ENCODE measurements at regions not wholly inside any gene's neighbourhood (a gene's known extent, or its start where the extent isn't known, plus 50 kb on each side); places are given as distances from the start of the nearest gene placed in this dataset.
A peak's percentile ranks its signal among the peaks of the same experiment; 100 is the strongest.

DNA sequence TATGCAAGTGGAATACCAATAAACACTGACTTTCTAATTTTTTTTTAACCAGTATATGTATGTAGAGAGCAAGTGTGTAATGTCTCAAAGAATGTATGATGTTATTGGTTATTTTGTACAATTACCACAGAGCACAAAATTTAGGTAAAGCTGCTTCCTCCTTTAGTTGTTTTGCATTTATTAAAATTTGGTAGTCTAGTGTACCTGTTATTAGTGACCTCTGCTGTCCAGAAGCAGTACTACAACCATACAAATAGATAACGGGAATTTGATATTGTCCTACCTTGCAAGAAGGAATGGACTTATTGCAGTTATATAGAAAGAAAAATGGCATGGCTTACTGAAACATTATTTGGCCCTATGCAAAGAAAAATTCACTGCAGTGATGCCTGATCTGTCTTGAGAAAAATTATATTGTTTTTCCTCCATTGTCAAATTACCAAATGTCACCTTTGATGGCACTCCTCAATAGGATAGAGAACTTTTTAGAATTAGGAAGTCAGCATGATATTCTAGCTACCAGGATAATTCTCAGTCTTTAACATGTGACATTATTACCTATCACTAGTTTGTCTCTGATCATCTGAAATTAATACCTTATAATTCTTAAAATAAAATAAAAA lies 153.9 kb upstream of the RMST start:
- no peak overlapping the region for H3K27ac ChIP-seq (ENCODE audit: extremely low read depth, low read depth, low read length)
- H3K9me3 ChIP-seq (ENCODE audit: control insufficient read depth, insufficient read depth, low read depth, low read length) = no peaks in the 10 kb centered on the region
- ChIA-PET POLR2A (no interaction called here), CTCF (interaction anchor here (0.6 to 2.2 kb wide), 18 partner anchors 9 to 731 kb away, joined by 3 to 13 read pairs (median 3); no protein-coding TSS in a partner anchor)
- no peaks in the 10 kb centered on the region for H3K4me1 ChIP-seq (ENCODE audit: control insufficient read depth, insufficient read depth, low read length)
- H3K36me3 ChIP-seq (ENCODE audit: control insufficient read depth in 2 of 2, insufficient read depth in 1 of 2, low read length in 2 of 2) = no peaks in the 10 kb centered on the region
- no peak overlapping the region for H3K4me3 ChIP-seq (ENCODE audit: low read depth, low read length)
- TF ChIP-seq ZNF654 (tag by site-specific recombination; IDR thresholded peaks at IDR 0.05; ENCODE audit: low read depth) (peak; percentile 18), ZNF350 (tag by site-specific recombination; IDR thresholded peaks at IDR 0.05) (no peak)

DNA sequence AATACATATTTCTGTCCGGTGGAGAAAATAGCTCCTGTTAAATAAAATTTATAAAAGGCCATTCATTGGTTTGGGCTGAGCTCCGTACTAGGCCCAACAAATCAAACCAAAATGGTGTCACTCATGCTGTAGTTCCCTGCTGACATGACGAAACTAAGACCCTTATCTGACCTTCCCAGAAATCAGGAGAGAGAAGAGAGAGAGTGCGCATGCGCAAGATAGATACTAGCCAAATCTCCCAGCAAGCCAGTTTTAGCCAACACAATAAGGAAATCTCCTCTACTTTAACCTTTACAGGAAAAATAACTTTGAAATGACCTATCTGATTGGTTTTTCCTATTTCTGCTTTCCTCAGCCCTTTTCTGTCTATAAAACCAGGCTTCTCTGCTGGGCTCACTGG lies 152.7 kb upstream of the RMST start:
- H3K9me3 ChIP-seq (ENCODE audit: control insufficient read depth, insufficient read depth, low read depth, low read length) = no peaks in the 10 kb centered on the region
- POLR2A ChIA-PET = no interaction called here
- no peak overlapping the region for H3K27ac ChIP-seq (ENCODE audit: extremely low read depth, low read depth, low read length)
- no peak overlapping the region for H3K4me3 ChIP-seq (ENCODE audit: low read depth, low read length)
- H3K36me3 ChIP-seq (ENCODE audit: control insufficient read depth in 2 of 2, insufficient read depth in 1 of 2, low read length in 2 of 2) = no peaks in the 10 kb centered on the region
- TF ChIP-seq, protein P1, sequence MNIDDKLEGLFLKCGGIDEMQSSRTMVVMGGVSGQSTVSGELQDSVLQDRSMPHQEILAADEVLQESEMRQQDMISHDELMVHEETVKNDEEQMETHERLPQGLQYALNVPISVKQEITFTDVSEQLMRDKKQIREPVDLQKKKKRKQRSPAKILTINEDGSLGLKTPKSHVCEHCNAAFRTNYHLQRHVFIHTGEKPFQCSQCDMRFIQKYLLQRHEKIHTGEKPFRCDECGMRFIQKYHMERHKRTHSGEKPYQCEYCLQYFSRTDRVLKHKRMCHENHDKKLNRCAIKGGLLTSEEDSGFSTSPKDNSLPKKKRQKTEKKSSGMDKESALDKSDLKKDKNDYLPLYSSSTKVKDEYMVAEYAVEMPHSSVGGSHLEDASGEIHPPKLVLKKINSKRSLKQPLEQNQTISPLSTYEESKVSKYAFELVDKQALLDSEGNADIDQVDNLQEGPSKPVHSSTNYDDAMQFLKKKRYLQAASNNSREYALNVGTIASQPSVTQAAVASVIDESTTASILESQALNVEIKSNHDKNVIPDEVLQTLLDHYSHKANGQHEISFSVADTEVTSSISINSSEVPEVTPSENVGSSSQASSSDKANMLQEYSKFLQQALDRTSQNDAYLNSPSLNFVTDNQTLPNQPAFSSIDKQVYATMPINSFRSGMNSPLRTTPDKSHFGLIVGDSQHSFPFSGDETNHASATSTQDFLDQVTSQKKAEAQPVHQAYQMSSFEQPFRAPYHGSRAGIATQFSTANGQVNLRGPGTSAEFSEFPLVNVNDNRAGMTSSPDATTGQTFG (tag by site-specific recombination; IDR thresholded peaks at IDR 0.05; ENCODE audit: borderline replicate concordance) = no peak
- TF ChIP-seq ZNF248 (tag by site-specific recombination; IDR thresholded peaks at IDR 0.05) (no peak), ZNF174 (tag by site-specific recombination; IDR thresholded peaks at IDR 0.05) (no peak), ZBTB21 (tag by site-specific recombination; IDR thresholded peaks at IDR 0.05) (no peak)
- TF ChIP-seq, protein P2, sequence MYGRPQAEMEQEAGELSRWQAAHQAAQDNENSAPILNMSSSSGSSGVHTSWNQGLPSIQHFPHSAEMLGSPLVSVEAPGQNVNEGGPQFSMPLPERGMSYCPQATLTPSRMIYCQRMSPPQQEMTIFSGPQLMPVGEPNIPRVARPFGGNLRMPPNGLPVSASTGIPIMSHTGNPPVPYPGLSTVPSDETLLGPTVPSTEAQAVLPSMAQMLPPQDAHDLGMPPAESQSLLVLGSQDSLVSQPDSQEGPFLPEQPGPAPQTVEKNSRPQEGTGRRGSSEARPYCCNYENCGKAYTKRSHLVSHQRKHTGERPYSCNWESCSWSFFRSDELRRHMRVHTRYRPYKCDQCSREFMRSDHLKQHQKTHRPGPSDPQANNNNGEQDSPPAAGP (tag by site-specific recombination; IDR thresholded peaks at IDR 0.05) = no peak
- TF ChIP-seq, protein P3, sequence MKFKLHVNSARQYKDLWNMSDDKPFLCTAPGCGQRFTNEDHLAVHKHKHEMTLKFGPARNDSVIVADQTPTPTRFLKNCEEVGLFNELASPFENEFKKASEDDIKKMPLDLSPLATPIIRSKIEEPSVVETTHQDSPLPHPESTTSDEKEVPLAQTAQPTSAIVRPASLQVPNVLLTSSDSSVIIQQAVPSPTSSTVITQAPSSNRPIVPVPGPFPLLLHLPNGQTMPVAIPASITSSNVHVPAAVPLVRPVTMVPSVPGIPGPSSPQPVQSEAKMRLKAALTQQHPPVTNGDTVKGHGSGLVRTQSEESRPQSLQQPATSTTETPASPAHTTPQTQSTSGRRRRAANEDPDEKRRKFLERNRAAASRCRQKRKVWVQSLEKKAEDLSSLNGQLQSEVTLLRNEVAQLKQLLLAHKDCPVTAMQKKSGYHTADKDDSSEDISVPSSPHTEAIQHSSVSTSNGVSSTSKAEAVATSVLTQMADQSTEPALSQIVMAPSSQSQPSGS (tag by site-specific recombination; IDR thresholded peaks at IDR 0.05; ENCODE audit: low read depth) = no peak
- no peaks in the 10 kb centered on the region for H3K4me1 ChIP-seq (ENCODE audit: control insufficient read depth, insufficient read depth, low read length)
- CTCF ChIA-PET = interaction anchor here (0.5 to 2.2 kb wide), 11 partner anchors 9 to 732 kb away, joined by 3 to 13 read pairs (median 3); no protein-coding TSS in a partner anchor

DNA sequence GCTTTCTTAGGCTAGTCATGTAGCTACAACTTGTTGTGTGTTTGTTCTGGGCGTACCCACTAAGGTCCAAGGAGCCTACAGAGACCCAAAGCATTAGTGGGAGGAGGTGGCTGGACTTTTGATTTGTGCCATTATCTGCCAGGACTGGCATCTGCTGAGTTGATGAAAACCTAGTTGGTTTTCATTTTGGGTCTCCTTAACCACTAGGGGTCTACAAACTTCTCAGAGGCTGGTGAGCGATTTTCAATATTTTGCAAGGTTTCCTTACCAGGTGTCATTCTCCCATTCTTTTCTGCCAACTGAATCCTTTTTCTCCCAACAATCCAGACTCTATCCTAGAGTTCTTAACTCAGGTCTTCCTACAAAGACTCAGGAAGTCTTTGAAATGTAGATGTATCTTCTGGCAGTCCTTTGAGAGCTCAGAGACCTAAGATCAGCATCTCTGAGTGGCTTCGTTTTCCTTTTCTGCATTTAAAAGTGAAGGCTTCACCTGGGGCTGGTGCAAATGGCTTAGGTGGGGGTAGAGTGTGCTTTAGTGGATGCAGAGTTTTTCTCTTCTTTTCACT lies 150.0 kb upstream of the RMST start:
- POLR2A ChIA-PET = no interaction called here
- no peak overlapping the region for H3K4me3 ChIP-seq (ENCODE audit: low read depth, low read length)
- CTCF ChIA-PET = no interaction called here
- no peaks in the 10 kb centered on the region for H3K4me1 ChIP-seq (ENCODE audit: control insufficient read depth, insufficient read depth, low read length)
- H3K27ac ChIP-seq (ENCODE audit: extremely low read depth, low read depth, low read length) = no peak overlapping the region
- H3K36me3 ChIP-seq (ENCODE audit: control insufficient read depth in 2 of 2, insufficient read depth in 1 of 2, low read length in 2 of 2) = no peaks in the 10 kb centered on the region
- H3K9me3 ChIP-seq (ENCODE audit: control insufficient read depth, insufficient read depth, low read depth, low read length) = no peaks in the 10 kb centered on the region
- TF ChIP-seq ZSCAN16 (tag by site-specific recombination; IDR thresholded peaks at IDR 0.05) (no peak), ZNF473 (tag by site-specific recombination; IDR thresholded peaks at IDR 0.05) (no peak), ZNF223 (tag by site-specific recombination; IDR thresholded peaks at IDR 0.05) (no peak), BCL6B (tag by site-specific recombination; IDR thresholded peaks at IDR 0.05) (no peak), ZBTB20 (tag by site-specific recombination; IDR thresholded peaks at IDR 0.05) (no peak), ZIC2 (tag by site-specific recombination; IDR thresholded peaks at IDR 0.05) (no peak), ZNF548 (tag by site-specific recombination; IDR thresholded peaks at IDR 0.05) (no peak), ZNF530 (tag by site-specific recombination; IDR thresholded peaks at IDR 0.05; ENCODE audit: low read depth) (no peak)
- TF ChIP-seq, protein P4, sequence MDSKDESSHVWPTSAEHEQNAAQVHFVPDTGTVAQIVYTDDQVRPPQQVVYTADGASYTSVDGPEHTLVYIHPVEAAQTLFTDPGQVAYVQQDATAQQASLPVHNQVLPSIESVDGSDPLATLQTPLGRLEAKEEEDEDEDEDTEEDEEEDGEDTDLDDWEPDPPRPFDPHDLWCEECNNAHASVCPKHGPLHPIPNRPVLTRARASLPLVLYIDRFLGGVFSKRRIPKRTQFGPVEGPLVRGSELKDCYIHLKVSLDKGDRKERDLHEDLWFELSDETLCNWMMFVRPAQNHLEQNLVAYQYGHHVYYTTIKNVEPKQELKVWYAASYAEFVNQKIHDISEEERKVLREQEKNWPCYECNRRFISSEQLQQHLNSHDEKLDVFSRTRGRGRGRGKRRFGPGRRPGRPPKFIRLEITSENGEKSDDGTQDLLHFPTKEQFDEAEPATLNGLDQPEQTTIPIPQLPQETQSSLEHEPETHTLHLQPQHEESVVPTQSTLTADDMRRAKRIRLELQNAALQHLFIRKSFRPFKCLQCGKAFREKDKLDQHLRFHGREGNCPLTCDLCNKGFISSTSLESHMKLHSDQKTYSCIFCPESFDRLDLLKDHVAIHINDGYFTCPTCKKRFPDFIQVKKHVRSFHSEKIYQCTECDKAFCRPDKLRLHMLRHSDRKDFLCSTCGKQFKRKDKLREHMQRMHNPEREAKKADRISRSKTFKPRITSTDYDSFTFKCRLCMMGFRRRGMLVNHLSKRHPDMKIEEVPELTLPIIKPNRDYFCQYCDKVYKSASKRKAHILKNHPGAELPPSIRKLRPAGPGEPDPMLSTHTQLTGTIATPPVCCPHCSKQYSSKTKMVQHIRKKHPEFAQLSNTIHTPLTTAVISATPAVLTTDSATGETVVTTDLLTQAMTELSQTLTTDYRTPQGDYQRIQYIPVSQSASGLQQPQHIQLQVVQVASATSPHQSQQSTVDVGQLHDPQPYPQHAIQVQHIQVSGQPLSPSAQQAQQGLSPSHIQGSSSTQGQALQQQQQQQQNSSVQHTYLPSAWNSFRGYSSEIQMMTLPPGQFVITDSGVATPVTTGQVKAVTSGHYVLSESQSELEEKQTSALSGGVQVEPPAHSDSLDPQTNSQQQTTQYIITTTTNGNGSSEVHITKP (tag by site-specific recombination; IDR thresholded peaks at IDR 0.05) = no peak
- TF ChIP-seq, protein P5, sequence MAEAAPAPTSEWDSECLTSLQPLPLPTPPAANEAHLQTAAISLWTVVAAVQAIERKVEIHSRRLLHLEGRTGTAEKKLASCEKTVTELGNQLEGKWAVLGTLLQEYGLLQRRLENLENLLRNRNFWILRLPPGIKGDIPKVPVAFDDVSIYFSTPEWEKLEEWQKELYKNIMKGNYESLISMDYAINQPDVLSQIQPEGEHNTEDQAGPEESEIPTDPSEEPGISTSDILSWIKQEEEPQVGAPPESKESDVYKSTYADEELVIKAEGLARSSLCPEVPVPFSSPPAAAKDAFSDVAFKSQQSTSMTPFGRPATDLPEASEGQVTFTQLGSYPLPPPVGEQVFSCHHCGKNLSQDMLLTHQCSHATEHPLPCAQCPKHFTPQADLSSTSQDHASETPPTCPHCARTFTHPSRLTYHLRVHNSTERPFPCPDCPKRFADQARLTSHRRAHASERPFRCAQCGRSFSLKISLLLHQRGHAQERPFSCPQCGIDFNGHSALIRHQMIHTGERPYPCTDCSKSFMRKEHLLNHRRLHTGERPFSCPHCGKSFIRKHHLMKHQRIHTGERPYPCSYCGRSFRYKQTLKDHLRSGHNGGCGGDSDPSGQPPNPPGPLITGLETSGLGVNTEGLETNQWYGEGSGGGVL (tag by site-specific recombination; IDR thresholded peaks at IDR 0.05) = no peak
